GM12864 (cell line): ENCODE measurements at regions not wholly inside any gene's neighbourhood (a gene's known extent, or its start where the extent isn't known, plus 50 kb on each side); places are given as distances from the start of the nearest gene placed in this dataset.

ENCODE experiments used
- DNase-seq: peaks from one replicate; pipeline ENCODE4 v3.0.0-alpha.2; 2011; ENCODE audit warnings: low read depth
- H3K4me3 ChIP-seq: 2 replicates; pipeline ENCODE4 v1.5.1; 2011; ENCODE audit warnings: mild to moderate bottlenecking, low read depth, low read length, control low read depth
- TF ChIP-seq, protein P1 (sequence below): IDR thresholded peaks from 2 replicates; pipeline ENCODE4 v1.5.1; 2011; ENCODE audit warnings: low read depth, mild to moderate bottlenecking, moderate library complexity, low read length, control low read depth, inconsistent platforms; ENCODE audit errors: missing control alignments

- TF ChIP-seq, protein P1, sequence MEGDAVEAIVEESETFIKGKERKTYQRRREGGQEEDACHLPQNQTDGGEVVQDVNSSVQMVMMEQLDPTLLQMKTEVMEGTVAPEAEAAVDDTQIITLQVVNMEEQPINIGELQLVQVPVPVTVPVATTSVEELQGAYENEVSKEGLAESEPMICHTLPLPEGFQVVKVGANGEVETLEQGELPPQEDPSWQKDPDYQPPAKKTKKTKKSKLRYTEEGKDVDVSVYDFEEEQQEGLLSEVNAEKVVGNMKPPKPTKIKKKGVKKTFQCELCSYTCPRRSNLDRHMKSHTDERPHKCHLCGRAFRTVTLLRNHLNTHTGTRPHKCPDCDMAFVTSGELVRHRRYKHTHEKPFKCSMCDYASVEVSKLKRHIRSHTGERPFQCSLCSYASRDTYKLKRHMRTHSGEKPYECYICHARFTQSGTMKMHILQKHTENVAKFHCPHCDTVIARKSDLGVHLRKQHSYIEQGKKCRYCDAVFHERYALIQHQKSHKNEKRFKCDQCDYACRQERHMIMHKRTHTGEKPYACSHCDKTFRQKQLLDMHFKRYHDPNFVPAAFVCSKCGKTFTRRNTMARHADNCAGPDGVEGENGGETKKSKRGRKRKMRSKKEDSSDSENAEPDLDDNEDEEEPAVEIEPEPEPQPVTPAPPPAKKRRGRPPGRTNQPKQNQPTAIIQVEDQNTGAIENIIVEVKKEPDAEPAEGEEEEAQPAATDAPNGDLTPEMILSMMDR: no peak
- no peak overlapping the region for H3K4me3 ChIP-seq
- no peak for DNase-seq
Observed at GRCh38 chr1:198833706-198834503, 195.1 kb downstream of the PTPRC start.

DNA sequence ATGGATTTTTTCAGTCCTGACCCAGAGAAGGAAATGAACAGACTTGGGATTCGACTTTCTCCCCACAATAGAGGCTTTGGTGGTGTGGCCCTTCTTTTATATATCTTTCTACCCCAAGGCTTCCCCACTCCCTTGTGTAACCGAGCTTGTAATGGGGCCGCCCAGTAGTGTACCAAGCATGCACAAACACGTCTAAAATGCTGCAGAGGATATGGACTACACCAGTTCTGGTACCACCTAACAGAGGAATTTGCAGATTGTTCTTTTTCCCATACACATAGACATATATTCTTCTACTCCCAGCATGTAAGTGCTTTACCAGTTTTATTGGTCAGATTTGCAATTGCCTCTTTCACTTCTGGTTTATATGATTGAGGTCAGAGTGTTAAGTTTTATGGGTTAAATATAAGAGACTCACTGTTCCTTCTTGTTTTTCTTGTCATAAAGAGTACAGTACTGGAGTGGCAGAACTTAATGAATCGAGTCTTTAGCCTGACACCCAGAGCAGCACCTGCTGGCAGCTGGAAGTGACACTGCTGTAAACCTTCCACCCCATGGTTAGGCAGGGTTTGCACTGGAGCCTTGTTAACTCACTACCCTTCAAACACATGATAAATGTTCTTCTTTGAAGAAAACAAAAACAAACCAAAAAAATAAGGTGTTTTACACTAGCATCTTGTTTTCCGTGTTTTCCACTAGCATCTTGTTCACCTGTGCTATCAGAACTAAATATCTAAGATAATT, 198.6 kb downstream of the PTPRC start:
- TF ChIP-seq, protein P1: no peak
- no peak overlapping the region for H3K4me3 ChIP-seq
- DNase-seq: no peak

DNA sequence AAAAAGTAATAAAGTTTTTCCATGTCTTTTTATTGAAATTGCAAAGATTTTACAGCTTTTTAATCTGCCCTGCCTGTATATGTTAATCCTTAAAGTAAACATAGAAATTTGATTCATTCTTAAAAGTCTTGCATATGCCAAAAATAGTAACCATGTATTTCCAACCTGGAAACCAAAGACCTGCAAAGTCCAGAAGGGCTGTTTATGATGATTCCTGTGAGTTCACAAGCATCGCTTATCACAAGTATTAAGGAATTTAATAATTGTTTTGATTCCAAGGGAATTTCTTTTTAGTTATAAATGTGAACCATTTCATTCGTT, 199.1 kb downstream of the PTPRC start:
- no peak for DNase-seq
- no peak overlapping the region for H3K4me3 ChIP-seq
- TF ChIP-seq, protein P1: no peak

DNA sequence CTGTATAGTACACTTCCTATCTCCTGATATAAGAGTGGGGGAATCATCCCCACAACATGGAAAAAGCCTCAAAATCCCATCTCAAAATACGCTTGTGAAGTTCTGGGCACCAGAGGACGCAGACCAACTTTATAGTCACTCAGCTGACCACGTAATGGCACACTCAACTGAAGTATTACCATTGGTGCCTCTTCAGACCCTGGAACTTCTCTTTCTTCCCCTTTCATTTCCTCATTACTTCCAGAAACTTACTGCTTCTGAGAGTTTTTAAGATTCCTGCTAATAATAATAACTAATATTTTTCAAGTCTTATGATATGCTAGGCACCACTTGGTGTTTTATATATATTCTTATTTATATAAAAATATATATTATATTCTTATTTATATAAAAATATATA, 202.6 kb downstream of the PTPRC start:
- DNase-seq: no peak
- TF ChIP-seq, protein P1: no peak
- H3K4me3 ChIP-seq: no peak overlapping the region

DNA sequence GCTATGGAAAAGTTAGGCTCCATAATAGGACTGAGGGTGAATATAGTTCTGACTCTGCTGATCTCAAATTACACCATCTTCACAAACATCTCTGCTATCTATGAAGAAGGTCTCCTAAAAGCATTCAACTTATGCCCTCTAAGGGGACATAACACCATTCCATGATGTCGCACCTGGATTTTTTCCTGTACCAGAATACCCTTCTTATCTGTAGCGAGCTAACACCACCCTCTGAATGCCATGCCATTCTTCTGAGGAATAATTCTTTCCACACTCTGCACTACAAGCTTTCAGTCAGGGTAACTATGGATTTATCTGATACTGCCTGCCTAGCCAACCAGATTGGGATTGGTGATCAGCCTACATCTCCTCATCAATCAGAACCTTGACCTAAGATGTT, 203.8 kb downstream of the PTPRC start:
- TF ChIP-seq, protein P1: no peak
- no peak for DNase-seq
- H3K4me3 ChIP-seq: no peak overlapping the region

DNA sequence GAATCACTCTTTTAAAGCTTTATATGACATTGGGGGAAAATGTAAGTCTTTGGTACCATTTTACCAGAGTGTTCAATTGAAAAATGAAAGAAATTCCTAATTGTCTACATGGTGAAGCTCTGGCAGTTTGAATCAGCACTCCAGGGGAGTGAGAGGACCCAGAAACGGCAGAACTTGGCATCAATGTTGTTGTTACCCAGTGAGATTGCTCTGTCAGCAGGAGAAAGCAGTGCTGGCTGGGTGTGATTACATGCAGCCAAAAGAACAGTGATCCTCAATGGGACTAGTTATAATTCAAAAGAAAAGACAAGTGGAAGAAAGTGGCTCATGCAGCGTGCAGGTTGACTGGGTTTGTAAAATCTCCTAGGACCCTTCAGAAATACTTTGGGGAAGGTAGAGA, 206.4 kb downstream of the PTPRC start:
- no peak for DNase-seq
- no peak overlapping the region for H3K4me3 ChIP-seq
- TF ChIP-seq, protein P1: no peak
